HG03378 (cell line): ENCODE measurements at regions not wholly inside any gene's neighbourhood (a gene's known extent, or its start where the extent isn't known, plus 50 kb on each side); places are given as distances from the start of the nearest gene placed in this dataset.

Experiments used
- ATAC-seq: cut with Tn5 transposase; IDR thresholded peaks from one replicate; pipeline ENCODE4 v1.9.1; 2021; ENCODE audit warnings: mild to moderate bottlenecking, moderate library complexity; ENCODE audit not compliant: unreplicated experiment

DNA sequence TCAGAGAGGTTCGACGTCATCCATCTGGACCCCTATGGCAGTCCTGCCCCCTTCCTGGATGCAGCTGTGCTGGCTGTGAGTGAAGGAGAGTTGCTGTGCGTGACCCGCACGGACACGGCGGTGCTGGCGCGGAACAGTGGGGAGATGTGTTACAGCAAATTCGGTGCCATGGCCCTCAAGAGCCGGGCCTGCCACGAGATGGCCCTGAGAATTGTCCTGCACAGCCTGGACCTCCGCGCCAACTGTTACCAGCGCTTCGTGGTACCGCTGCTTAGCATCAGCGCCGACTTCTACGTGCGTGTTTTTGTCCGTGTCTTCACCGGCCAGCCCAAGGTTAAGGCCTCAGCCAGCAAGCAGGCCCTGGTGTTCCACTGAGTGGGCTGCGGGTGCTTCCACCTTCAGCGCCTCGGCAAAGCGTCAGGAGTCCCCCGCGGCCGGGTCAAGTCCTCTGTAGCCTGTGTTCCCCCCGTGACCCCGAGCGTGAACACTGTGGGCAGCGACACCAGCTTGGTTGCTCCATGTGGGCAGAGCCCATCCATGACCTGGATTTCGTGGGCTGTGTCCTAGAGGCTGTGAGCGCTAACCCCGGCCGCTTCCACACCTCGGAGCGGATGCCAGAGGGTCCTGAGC, 186.7 kb upstream of the SLITRK2 start:
- no peak for ATAC-seq

DNA sequence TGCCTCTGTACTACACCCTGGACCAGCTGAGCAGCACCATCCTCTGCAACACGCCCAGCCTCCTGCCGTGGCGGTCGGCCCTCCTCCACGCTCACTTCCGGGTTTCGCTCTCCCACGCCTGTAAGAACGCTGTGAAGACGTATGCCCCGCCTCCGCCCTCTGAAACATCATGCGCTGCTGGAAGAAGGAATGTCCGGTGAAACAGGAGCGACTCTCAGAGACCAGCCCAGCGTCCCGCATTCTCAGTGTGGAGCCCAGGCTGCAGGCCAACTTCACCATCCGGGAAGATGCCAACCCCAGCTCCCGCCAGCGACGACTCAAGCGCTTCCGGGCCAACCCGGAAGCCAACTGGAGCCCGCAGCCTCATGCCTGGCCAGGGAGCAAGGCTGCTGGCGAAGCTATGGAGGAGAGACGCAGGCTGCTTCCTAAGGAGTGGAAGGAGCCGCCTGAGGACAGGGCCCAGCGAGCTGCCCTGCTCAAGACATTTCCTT, 186.1 kb upstream of the SLITRK2 start:
- ATAC-seq: no peak

DNA sequence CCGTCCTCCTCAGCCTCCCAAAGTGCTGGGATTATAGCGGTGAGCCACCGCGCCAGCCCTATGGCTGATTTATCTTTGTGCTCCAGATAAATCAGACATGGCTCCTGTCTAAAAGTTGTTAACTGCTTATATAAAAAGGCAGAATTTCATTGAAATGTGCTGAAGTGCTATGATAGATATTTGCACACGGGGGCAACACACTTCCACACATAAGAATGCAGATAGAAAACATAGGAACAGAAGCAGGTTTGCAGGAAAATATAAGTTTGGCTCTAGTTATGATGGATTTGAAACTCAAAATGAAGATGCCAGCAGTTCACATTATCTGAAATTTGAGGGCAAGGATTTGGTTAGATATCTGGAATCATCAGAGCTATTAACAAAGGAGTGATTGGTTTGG, 163.1 kb upstream of the SLITRK2 start:
- no peak for ATAC-seq

DNA sequence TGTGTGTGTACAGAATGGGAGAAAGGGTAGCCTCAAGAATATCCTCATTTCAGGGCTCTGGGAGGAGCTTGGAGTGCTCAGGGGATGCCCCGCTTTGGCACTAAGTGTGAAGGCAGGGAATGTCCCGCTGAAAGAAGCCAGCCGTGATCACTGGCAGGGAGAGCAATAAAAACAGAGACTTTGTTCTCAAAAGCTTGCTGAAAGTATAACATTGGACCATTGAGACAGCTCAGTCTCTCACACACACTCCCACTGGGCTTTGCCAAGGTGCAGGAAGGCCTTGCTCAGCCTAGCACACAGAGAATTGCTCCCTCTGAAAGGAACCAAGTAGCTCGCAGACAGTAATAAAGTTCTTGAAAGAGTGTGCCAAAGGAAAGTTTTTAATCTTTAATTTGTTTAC, 143.8 kb upstream of the SLITRK2 start:
- no peak for ATAC-seq

- no peak for ATAC-seq
These were observed 140.4 kb upstream of the SLITRK2 start for GRCh38 chrX:145677109-145677817.

GRCh38 chrX:145682518-145683298, 134.9 kb upstream of the SLITRK2 start:
- ATAC-seq: no peak

DNA sequence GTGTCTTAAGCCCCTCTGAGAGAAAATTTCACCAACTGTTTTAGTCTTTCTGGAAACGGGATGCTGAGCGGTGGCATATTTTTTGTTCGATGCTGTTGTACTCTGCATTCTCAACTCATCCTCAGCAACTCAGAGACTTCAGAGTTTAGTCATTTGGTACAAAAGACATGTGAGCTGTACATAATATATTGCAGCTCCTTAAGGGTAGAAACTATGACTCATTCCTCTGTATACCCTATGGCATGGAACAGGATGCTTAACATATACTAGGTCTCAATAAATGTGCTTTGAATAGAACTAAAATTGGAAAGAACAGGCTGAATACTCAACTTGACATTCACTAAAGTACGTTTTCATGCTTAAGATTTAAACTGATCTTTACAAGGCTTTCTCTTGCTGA, 130.5 kb upstream of the SLITRK2 start:
- no peak for ATAC-seq

DNA sequence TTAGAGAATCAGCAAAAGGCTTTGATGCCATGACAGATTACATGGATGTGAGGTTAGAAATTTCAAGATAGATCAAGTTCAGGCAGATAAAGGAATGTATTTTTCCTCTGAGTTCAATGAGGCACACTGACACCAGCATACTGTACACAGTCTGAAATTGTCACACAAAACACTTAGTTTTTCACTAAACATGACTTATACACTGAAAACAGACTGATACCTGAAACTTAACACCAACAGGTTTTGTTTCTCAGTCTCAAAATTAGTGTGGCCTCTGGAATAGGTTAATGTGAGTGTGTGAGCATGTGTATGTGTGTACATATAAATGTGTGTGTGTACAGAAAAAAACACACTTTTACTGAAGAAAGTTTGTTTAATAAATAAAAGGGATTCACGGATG, 129.9 kb upstream of the SLITRK2 start:
- no peak for ATAC-seq

DNA sequence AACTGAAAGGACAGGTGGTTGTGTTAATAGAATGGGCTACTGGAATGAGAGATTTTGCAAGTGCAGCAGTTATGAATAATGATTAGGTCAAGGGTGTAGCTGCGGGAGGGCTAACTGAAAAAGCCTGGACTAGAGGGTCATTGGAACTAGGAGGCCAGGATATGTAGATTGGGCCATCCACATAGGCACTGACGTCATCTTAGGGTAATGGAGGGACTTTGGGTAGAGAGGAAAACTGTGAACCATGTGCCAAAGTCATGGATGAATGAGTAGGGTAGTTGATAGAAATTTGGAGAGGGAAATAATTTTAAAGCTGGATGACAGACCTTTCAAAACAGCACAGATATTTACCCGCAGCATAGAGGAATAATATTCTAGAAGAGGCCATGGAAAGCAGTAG, 123.6 kb upstream of the SLITRK2 start:
- ATAC-seq: no peak

DNA sequence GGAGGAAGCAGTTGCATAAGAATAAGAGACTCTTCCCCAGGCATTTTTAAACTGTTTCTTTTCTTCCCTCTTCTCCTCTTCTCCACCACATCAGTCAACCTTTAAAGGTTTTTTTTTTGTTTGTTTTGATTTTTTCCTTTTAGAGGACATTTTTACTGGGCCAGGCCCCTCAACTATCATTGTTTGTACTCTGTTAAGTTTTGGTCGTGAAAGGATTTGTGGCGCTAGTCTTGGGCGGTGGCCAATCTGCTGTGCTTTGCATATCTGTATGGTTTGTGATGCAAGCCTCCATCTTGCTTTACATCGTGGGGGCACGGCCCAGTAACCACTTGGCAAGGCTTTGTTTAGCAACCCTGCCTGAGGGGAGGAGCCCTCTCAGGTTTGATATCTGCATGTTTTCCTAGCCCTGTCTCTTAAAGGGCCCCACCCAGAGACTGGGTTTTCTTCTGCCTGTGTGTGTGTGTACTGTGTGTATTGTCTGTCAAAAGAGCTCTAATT, 101.9 kb upstream of the SLITRK2 start:
- no peak for ATAC-seq

DNA sequence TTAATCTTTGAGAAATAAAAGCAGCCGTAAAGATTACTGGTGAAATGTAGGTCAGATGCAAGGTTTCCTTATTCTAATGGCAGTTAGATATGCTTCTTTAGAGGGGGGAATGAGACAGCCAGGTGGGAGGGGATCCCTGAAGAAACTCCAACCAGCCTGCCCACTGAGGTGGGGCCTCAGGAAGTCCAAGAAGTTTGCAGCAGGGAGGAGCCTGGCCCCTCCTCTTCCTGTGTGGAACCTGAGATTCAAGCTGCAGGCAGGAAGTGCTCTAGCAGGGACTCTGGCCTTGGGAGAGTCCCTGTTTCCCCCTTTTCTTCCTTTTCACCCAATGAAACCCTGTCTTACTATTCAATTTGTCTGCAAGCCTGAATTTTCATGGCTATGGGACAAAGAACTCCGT, 101.4 kb upstream of the SLITRK2 start:
- ATAC-seq: no peak

GRCh38 chrX:145727476-145727875, 90.2 kb upstream of the SLITRK2 start:
- no peak for ATAC-seq

DNA sequence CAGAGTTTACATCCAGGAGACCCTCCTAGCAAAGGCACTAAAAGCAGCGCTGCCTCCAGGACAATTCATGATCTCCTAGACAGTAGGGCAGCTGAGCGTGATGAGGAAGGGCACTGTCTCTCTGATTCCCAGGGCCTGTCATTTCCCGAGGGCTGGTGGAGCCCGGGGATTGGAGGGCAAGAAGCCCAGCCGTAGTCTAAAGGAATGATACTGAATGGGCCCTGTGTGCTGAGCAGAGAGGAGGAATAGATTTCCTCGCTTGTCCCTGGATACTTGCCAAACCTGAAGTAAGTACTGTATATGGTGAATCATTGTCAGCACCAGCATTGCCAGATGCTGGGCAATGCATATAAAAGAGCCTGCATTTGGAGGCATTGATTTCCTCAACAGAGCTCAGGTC, 88.0 kb upstream of the SLITRK2 start:
- ATAC-seq: no peak

DNA sequence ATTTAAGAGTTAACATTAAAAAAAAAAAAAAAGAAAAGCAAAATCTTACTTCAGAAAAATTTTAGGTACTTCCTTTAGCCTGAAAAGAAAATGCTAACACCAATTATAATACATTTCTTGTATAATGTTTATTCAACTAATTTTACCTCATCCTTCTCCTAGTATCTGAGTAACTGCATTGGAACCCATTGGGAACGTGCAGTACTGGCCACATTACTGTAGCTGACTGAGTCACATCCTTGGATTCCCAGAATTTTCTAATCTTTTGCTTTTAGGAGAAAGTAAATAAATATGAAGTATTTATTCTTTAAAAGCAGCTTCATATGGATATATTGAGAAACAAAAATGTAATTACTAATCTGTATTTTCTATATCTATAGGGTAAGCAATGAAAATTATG, 82.6 kb upstream of the SLITRK2 start:
- no peak for ATAC-seq

GRCh38 chrX:145751943-145752342, 65.7 kb upstream of the SLITRK2 start:
- ATAC-seq: no peak
